ENCODE measurements at regions not wholly inside any gene's neighbourhood (a gene's known extent, or its start where the extent isn't known, plus 50 kb on each side); places are given as distances from the start of the nearest gene placed in this dataset.

GRCh38 chr3:80767604-80768003, 993.8 kb downstream of the GBE1 start:
- TF ChIP-seq CTCF (IDR thresholded peaks at IDR 0.05) (no peak), POLR2A (IDR thresholded peaks at IDR 0.05) (no peak)
